ENCODE measurements at regions not wholly inside any gene's neighbourhood (a gene's known extent, or its start where the extent isn't known, plus 50 kb on each side); places are given as distances from the start of the nearest gene placed in this dataset.

DNA sequence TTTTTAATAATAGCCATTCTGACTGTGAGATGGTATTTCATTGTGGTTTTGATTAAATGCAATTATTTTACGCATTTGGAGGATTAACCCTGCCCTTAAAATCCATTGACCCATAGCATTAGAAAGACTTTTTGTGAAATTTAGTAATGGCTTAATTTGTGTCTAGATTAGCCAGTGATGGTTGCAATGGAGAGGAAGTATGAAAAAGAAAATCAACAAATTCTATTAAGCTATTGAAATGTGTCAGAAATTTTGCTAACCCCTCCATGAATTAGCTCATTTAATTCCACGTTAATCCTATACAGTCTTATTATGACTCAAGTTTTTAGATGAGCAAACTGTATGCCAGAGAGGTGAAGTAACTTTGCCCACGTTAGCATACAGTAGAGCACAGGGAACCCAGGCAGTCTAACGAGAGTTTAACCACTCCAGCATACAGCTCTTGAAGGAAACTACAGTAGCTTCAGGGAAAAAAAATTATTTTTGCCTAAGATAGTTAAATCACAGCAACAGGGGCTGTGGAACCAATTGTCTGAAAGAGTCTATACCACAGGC lies 158.2 kb upstream of the PPP2R2B start:
- no peaks in the 10 kb centered on the region for H3K4me1 ChIP-seq (ENCODE audit: control insufficient read depth in 1 of 2, insufficient read depth in 2 of 2, low read length in 2 of 2)
- WGBS (ENCODE audit: insufficient coverage), result no CpG with 5 or more reads among the region's 4 CpGs
- no peak overlapping the region for H3K27ac Mint-ChIP-seq
- no peaks in the 10 kb centered on the region for H3K36me3 ChIP-seq (replicated peaks in 1 of 2; ENCODE audit: control insufficient read depth in 1 of 2, insufficient read depth in 2 of 2, low read length in 2 of 2)
- no peak overlapping the region for H3K9ac ChIP-seq (ENCODE audit: insufficient read depth, low read length, poor library complexity, severe bottlenecking)
- no peak overlapping the region for H3K4me3 Mint-ChIP-seq
- H3K4me3 ChIP-seq (replicated peaks in 1 of 3; ENCODE audit: low read depth in 2 of 3, low read length in 3 of 3), result no peak overlapping the region
- intact Hi-C loops (cut with micrococcal nuclease), result no loop called here
- no peak overlapping the region for H3K4me2 ChIP-seq (replicated peaks; ENCODE audit: extremely low read depth, low read length, poor library complexity, severe bottlenecking)
- H3K36me3 Mint-ChIP-seq, result no peaks in the 10 kb centered on the region
- H2AFZ ChIP-seq (ENCODE audit: insufficient read depth, low read depth, low read length, poor library complexity, severe bottlenecking), result no peak overlapping the region
- H3K27me3 ChIP-seq (ENCODE audit: control insufficient read depth in 2 of 2, insufficient read depth in 2 of 2, low read length in 2 of 2), result no peaks in the 10 kb centered on the region
- TF ChIP-seq, protein P1, sequence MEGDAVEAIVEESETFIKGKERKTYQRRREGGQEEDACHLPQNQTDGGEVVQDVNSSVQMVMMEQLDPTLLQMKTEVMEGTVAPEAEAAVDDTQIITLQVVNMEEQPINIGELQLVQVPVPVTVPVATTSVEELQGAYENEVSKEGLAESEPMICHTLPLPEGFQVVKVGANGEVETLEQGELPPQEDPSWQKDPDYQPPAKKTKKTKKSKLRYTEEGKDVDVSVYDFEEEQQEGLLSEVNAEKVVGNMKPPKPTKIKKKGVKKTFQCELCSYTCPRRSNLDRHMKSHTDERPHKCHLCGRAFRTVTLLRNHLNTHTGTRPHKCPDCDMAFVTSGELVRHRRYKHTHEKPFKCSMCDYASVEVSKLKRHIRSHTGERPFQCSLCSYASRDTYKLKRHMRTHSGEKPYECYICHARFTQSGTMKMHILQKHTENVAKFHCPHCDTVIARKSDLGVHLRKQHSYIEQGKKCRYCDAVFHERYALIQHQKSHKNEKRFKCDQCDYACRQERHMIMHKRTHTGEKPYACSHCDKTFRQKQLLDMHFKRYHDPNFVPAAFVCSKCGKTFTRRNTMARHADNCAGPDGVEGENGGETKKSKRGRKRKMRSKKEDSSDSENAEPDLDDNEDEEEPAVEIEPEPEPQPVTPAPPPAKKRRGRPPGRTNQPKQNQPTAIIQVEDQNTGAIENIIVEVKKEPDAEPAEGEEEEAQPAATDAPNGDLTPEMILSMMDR (IDR thresholded peaks at IDR 0.05), result no peak
- no peaks in the 10 kb centered on the region for H4K20me1 ChIP-seq (ENCODE audit: insufficient read depth, low read length)
- H3K27me3 Mint-ChIP-seq (ENCODE audit: low read depth in 3 of 3), result peaks cover 0 to 2% (median 0%) of the 10 kb centered on the region in 3 donors
- no peak for DNase-seq
- H3K9me3 Mint-ChIP-seq, result peaks cover 2 to 7% (median 6%) of the 10 kb centered on the region in 7 donors
- peaks cover 0 to 2% of the 10 kb centered on the region in 2 donors for H3K9me3 ChIP-seq (replicated peaks in 1 of 2; ENCODE audit: control insufficient read depth in 1 of 2, insufficient read depth in 1 of 2, low read length in 2 of 2)
- H3K27ac ChIP-seq (ENCODE audit: low read depth in 1 of 2, low read length in 2 of 2), result no peak overlapping the region
- no peaks in the 10 kb centered on the region for H3K79me2 ChIP-seq (ENCODE audit: insufficient read depth, low read length)
- H3K4me1 Mint-ChIP-seq, result no peaks in the 10 kb centered on the region

DNA sequence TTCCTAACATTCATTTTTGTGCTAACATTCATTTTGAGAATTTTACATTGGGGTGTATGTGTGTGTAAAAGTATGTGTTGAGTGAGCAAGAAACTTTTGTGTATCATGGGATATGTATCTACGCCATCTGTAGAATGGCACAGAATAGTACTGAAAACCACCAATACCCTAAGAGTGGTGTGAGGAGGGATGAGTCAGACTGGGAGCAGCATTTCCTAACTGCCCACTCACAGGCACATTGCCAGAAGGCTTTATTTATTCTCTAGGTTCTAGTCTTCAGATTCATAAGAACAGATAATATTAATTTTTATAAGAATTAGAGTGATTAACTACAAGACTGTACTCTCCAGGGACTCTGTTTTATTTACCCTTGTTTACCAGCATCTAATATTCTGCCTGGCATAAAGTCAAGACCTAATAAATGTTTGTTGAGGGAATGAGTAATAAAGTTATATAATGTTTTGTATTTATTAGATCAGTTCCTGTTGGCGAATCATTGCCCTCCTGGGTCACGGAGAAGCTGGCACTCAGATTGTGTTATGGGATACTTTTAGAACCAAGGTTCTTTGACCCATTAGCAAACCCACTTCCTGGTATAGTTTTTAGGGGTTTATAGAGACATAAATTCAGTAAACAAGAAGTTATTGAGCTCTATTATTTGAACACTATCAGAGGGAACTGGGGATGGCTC lies 159.1 kb upstream of the PPP2R2B start:
- Histone ChIP-seq H3K4me2 (replicated peaks; ENCODE audit: extremely low read depth, low read length, poor library complexity, severe bottlenecking) (no peak overlapping the region), H3K27ac (ENCODE audit: low read depth in 1 of 2, low read length in 2 of 2) (no peak overlapping the region), H3K4me3 (replicated peaks in 1 of 3; ENCODE audit: low read depth in 2 of 3, low read length in 3 of 3) (no peak overlapping the region), H3K79me2 (ENCODE audit: insufficient read depth, low read length) (no peaks in the 10 kb centered on the region), H3K36me3 (replicated peaks in 1 of 2; ENCODE audit: control insufficient read depth in 1 of 2, insufficient read depth in 2 of 2, low read length in 2 of 2) (no peaks in the 10 kb centered on the region), H3K9me3 (replicated peaks in 1 of 2; ENCODE audit: control insufficient read depth in 1 of 2, insufficient read depth in 1 of 2, low read length in 2 of 2) (peaks cover 0 to 2% of the 10 kb centered on the region in 2 donors), H3K4me1 (ENCODE audit: control insufficient read depth in 1 of 2, insufficient read depth in 2 of 2, low read length in 2 of 2) (no peaks in the 10 kb centered on the region), H2AFZ (ENCODE audit: insufficient read depth, low read depth, low read length, poor library complexity, severe bottlenecking) (no peak overlapping the region), H4K20me1 (ENCODE audit: insufficient read depth, low read length) (no peaks in the 10 kb centered on the region), H3K9ac (ENCODE audit: insufficient read depth, low read length, poor library complexity, severe bottlenecking) (no peak overlapping the region), H3K27me3 (ENCODE audit: control insufficient read depth in 2 of 2, insufficient read depth in 2 of 2, low read length in 2 of 2) (no peaks in the 10 kb centered on the region)
- intact Hi-C loops (cut with micrococcal nuclease), result no loop called here
- DNase-seq, result no peak
- Mint-ChIP-seq H3K27me3 (ENCODE audit: low read depth in 3 of 3) (peaks cover 0 to 2% (median 0%) of the 10 kb centered on the region in 3 donors), H3K4me3 (no peak overlapping the region), H3K9me3 (peaks cover 2 to 6% (median 5%) of the 10 kb centered on the region in 7 donors), H3K4me1 (no peaks in the 10 kb centered on the region), H3K36me3 (no peaks in the 10 kb centered on the region), H3K27ac (no peak overlapping the region)
- WGBS (ENCODE audit: insufficient coverage), result no CpG with 5 or more reads among the region's 3 CpGs
- TF ChIP-seq, protein P1 (IDR thresholded peaks at IDR 0.05), result no peak

All from CD14-positive monocyte (primary cell).